HEK293 (cell line): ENCODE measurements at regions not wholly inside any gene's neighbourhood (a gene's known extent, or its start where the extent isn't known, plus 50 kb on each side); places are given as distances from the start of the nearest gene placed in this dataset.

Source experiments
- MYNN ChIP-seq: fragments of 450-650 bp; formaldehyde crosslinking; IDR thresholded peaks from 2 replicates; pipeline ENCODE4 v1.5.1; 2016; ENCODE audit warnings: missing biosample characterization, missing genetic modification characterization, borderline replicate concordance
- ZNF324 ChIP-seq: fragments of 450-650 bp; formaldehyde crosslinking; IDR thresholded peaks from 2 replicates; pipeline ENCODE4 v1.5.1; 2016; ENCODE audit warnings: missing biosample characterization, missing genetic modification characterization
- ZNF341 ChIP-seq: fragments of 450-650 bp; formaldehyde crosslinking; IDR thresholded peaks from 2 replicates; pipeline ENCODE4; 2016; ENCODE audit warnings: low read depth, missing biosample characterization, missing genetic modification characterization
- ZNF624 ChIP-seq: fragments of 450-650 bp; formaldehyde crosslinking; IDR thresholded peaks from 2 replicates; pipeline ENCODE4 v1.5.1; 2017; ENCODE audit warnings: missing biosample characterization, missing genetic modification characterization
- ZNF670 ChIP-seq: fragments of 450-650 bp; formaldehyde crosslinking; IDR thresholded peaks from 2 replicates; pipeline ENCODE4 v1.5.1; 2016; ENCODE audit warnings: missing biosample characterization, missing genetic modification characterization, low read depth
- TF ChIP-seq, protein P1 (sequence below): fragments of 450-650 bp; formaldehyde crosslinking; IDR thresholded peaks from 2 replicates; pipeline ENCODE4 v1.5.1; 2016; ENCODE audit warnings: missing biosample characterization, missing genetic modification characterization
- TF ChIP-seq, protein P2 (sequence below): fragments of 450-650 bp; formaldehyde crosslinking; IDR thresholded peaks from 2 replicates; pipeline ENCODE4 v1.5.1; 2016; ENCODE audit warnings: missing biosample characterization, missing genetic modification characterization
- TF ChIP-seq, protein P3 (sequence below): fragments of 450-650 bp; formaldehyde crosslinking; IDR thresholded peaks from 2 replicates; pipeline ENCODE4 v1.5.1; 2016; ENCODE audit warnings: missing biosample characterization, missing genetic modification characterization
- TF ChIP-seq, protein P4 (sequence below): fragments of 450-650 bp; formaldehyde crosslinking; IDR thresholded peaks from 2 replicates; pipeline ENCODE4 v1.5.1; 2016; ENCODE audit warnings: missing biosample characterization, missing genetic modification characterization, borderline replicate concordance
- TF ChIP-seq, protein P5 (sequence below): fragments of 450-650 bp; formaldehyde crosslinking; IDR thresholded peaks from 2 replicates; pipeline ENCODE4 v1.5.1; 2016; ENCODE audit warnings: missing biosample characterization, missing genetic modification characterization

DNA sequence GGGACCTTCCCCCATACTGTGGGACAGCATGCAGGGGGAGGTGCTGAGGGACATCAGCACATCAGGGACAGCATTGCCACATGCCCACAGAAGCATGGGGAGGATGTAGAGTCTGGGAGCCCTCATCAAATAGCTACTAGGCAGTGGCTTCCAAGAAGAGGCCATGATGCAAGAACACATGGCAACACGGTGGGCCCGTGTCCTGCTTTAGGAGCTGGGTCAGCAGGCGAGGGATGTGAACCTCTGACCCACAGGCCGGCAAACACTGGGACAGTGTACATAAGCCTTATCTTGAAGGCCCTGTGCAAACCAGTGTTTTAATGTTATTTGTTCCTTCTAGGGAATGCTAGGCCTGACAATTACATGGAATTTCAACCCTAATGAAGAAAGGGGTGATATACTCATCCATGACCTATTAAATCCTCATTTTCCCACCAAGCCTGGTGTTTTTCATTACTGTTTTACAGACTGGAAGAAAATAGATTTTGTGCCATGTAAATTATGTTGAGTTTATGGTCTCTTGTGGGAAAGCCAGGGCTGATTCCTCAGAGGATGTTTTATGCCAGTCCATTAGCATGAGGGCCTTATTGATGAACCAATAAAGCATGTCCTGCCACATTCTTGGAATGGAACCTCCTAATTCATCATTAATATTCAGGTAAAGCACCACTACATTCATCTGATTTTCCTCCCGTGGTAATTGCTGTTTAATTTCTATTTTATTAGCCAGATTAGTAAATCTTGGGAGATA lies 61.7 kb upstream of the SLC25A26 start:
- TF ChIP-seq, protein P1, sequence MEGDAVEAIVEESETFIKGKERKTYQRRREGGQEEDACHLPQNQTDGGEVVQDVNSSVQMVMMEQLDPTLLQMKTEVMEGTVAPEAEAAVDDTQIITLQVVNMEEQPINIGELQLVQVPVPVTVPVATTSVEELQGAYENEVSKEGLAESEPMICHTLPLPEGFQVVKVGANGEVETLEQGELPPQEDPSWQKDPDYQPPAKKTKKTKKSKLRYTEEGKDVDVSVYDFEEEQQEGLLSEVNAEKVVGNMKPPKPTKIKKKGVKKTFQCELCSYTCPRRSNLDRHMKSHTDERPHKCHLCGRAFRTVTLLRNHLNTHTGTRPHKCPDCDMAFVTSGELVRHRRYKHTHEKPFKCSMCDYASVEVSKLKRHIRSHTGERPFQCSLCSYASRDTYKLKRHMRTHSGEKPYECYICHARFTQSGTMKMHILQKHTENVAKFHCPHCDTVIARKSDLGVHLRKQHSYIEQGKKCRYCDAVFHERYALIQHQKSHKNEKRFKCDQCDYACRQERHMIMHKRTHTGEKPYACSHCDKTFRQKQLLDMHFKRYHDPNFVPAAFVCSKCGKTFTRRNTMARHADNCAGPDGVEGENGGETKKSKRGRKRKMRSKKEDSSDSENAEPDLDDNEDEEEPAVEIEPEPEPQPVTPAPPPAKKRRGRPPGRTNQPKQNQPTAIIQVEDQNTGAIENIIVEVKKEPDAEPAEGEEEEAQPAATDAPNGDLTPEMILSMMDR (tag by site-specific recombination), result no peak
- TF ChIP-seq, protein P2, sequence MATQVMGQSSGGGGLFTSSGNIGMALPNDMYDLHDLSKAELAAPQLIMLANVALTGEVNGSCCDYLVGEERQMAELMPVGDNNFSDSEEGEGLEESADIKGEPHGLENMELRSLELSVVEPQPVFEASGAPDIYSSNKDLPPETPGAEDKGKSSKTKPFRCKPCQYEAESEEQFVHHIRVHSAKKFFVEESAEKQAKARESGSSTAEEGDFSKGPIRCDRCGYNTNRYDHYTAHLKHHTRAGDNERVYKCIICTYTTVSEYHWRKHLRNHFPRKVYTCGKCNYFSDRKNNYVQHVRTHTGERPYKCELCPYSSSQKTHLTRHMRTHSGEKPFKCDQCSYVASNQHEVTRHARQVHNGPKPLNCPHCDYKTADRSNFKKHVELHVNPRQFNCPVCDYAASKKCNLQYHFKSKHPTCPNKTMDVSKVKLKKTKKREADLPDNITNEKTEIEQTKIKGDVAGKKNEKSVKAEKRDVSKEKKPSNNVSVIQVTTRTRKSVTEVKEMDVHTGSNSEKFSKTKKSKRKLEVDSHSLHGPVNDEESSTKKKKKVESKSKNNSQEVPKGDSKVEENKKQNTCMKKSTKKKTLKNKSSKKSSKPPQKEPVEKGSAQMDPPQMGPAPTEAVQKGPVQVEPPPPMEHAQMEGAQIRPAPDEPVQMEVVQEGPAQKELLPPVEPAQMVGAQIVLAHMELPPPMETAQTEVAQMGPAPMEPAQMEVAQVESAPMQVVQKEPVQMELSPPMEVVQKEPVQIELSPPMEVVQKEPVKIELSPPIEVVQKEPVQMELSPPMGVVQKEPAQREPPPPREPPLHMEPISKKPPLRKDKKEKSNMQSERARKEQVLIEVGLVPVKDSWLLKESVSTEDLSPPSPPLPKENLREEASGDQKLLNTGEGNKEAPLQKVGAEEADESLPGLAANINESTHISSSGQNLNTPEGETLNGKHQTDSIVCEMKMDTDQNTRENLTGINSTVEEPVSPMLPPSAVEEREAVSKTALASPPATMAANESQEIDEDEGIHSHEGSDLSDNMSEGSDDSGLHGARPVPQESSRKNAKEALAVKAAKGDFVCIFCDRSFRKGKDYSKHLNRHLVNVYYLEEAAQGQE (tag by site-specific recombination), result no peak
- TF ChIP-seq, protein P3, sequence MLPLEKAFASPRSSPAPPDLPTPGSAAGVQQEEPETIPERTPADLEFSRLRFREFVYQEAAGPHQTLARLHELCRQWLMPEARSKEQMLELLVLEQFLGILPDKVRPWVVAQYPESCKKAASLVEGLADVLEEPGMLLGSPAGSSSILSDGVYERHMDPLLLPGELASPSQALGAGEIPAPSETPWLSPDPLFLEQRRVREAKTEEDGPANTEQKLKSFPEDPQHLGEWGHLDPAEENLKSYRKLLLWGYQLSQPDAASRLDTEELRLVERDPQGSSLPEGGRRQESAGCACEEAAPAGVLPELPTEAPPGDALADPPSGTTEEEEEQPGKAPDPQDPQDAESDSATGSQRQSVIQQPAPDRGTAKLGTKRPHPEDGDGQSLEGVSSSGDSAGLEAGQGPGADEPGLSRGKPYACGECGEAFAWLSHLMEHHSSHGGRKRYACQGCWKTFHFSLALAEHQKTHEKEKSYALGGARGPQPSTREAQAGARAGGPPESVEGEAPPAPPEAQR (tag by site-specific recombination), result no peak
- TF ChIP-seq ZNF670 (tag by site-specific recombination) (no peak), ZNF624 (tag by site-specific recombination) (no peak), ZNF341 (tag by site-specific recombination) (no peak), MYNN (tag by site-specific recombination) (no peak), ZNF324 (tag by site-specific recombination) (no peak)
- TF ChIP-seq, protein P4, sequence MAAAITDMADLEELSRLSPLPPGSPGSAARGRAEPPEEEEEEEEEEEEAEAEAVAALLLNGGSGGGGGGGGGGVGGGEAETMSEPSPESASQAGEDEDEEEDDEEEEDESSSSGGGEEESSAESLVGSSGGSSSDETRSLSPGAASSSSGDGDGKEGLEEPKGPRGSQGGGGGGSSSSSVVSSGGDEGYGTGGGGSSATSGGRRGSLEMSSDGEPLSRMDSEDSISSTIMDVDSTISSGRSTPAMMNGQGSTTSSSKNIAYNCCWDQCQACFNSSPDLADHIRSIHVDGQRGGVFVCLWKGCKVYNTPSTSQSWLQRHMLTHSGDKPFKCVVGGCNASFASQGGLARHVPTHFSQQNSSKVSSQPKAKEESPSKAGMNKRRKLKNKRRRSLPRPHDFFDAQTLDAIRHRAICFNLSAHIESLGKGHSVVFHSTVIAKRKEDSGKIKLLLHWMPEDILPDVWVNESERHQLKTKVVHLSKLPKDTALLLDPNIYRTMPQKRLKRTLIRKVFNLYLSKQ, result no peak
- TF ChIP-seq, protein P5, sequence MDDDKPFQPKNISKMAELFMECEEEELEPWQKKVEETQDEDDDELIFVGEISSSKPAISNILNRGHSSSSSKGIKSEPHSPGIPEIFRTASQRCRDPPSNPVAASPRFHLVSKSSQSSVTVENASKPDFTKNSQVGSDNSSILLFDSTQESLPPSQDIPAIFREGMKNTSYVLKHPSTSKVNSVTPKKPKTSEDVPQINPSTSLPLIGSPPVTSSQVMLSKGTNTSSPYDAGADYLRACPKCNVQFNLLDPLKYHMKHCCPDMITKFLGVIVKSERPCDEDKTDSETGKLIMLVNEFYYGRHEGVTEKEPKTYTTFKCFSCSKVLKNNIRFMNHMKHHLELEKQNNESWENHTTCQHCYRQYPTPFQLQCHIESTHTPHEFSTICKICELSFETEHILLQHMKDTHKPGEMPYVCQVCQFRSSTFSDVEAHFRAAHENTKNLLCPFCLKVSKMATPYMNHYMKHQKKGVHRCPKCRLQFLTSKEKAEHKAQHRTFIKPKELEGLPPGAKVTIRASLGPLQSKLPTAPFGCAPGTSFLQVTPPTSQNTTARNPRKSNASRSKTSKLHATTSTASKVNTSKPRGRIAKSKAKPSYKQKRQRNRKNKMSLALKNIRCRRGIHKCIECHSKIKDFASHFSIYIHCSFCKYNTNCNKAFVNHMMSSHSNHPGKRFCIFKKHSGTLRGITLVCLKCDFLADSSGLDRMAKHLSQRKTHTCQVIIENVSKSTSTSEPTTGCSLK, result no peak
